GM12873 (cell line): ENCODE measurements at regions not wholly inside any gene's neighbourhood (a gene's known extent, or its start where the extent isn't known, plus 50 kb on each side); places are given as distances from the start of the nearest gene placed in this dataset.

Source experiments
- TF ChIP-seq, protein P1 (sequence below): IDR thresholded peaks from 2 replicates; pipeline ENCODE4 v1.5.1; 2012; ENCODE audit warnings: low read depth, mild to moderate bottlenecking, moderate library complexity, low read length, control low read depth; ENCODE audit not compliant: insufficient read depth; ENCODE audit errors: missing control alignments

GRCh38 chr12:97288531-97288930 lies 174.1 kb upstream of the RMST start:
- TF ChIP-seq, protein P1, sequence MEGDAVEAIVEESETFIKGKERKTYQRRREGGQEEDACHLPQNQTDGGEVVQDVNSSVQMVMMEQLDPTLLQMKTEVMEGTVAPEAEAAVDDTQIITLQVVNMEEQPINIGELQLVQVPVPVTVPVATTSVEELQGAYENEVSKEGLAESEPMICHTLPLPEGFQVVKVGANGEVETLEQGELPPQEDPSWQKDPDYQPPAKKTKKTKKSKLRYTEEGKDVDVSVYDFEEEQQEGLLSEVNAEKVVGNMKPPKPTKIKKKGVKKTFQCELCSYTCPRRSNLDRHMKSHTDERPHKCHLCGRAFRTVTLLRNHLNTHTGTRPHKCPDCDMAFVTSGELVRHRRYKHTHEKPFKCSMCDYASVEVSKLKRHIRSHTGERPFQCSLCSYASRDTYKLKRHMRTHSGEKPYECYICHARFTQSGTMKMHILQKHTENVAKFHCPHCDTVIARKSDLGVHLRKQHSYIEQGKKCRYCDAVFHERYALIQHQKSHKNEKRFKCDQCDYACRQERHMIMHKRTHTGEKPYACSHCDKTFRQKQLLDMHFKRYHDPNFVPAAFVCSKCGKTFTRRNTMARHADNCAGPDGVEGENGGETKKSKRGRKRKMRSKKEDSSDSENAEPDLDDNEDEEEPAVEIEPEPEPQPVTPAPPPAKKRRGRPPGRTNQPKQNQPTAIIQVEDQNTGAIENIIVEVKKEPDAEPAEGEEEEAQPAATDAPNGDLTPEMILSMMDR, result no peak

DNA sequence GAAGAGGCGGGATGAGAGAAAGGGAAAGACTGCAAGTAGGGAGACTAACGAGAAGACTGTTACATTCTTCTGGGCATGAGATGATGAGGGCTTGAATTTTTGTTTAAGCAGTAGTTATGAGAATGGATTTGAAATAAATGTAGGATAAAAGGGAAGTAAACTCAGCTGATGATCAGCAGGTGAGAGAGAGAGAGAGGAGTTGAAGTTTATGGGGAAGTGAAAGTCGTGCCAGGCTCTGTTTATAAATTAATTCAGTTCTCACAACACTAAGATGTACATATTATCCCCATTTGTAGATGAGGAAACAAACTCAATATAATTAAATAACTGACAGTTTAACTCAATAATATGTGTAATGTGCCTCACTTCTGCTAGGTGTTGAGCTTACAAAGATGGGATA lies 170.0 kb upstream of the RMST start:
- TF ChIP-seq, protein P1, result no peak

DNA sequence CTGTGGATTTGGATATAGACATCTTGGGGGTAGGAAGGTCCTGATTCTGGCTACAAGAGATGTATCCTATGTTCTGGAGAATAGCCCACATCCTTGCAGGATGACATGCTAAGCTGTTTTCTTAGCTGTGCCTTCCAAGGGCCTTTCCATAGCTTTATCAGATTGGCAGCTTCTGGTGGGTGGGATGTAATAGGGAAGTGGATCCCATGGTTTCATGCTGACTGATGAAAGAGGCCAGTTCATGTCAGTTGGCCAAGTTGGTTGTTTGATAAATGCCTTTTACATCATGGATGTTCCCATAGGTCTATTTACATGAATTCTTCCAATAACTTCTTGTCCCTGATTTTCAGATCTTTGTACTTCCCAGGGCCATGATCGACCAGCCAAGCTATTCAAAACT lies 169.1 kb upstream of the RMST start:
- TF ChIP-seq, protein P1, result no peak

GRCh38 chr12:97299847-97300246 lies 162.8 kb upstream of the RMST start:
- TF ChIP-seq, protein P1, result no peak

DNA sequence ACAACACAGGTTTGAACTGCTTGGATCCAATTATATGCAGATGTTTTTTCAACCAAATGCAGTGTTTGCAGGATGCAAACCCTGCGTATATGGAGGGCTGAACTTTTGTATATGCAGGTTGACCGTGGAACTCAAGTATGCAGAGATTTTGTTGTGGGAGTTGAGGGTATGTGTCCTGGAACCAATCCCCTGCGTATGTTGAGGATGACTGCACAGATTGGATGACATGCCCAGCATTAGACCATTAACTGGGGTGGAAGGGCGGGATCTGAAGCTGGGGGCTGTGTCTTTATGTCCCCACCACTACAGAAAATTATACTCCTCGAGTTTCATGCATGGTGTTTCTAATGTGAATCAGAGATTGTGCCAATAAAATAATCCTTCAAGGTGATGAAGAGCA lies 162.2 kb upstream of the RMST start:
- TF ChIP-seq, protein P1, result no peak

DNA sequence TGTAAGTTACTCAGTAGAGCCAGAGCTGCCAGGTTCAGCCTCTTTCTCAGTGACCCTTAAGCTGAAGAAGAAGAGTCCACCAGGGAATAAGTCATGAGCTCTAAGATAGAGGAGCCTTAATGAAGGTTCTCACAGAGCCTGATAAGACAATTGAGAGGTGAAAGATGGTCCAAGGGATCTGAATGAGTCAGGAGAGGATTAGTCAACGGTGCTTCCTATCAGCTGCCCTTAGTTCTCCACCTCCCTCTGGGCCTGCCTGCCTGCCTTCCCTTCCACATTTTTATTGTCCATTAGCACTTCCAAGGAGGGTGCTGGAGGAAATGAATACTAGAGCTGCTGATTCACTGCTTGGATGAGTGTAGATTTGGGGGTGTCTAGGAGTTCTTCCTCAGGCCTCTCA lies 161.7 kb upstream of the RMST start:
- TF ChIP-seq, protein P1, result no peak

GRCh38 chr12:97301576-97301975 lies 161.0 kb upstream of the RMST start:
- TF ChIP-seq, protein P1, result no peak

GRCh38 chr12:97305651-97306050 lies 157.0 kb upstream of the RMST start:
- TF ChIP-seq, protein P1, result no peak
